Endothelial cell (in vitro differentiated cells): ENCODE measurements at regions not wholly inside any gene's neighbourhood (a gene's known extent, or its start where the extent isn't known, plus 50 kb on each side); places are given as distances from the start of the nearest gene placed in this dataset.

Experiments
- DNase-seq: peaks from one replicate; pipeline ENCODE4 v3.0.0; 2021; ENCODE audit warnings: low spot score
- H3K27ac Mint-ChIP-seq: one replicate; pipeline ENCODE4 v1.8.0; 2021; ENCODE audit warnings: mixed read lengths, inconsistent platforms; ENCODE audit not compliant: unreplicated experiment
- H3K27me3 Mint-ChIP-seq: one replicate; pipeline ENCODE4 v1.8.0; 2021; ENCODE audit warnings: mild to moderate bottlenecking, moderate library complexity, mixed read lengths, inconsistent platforms; ENCODE audit not compliant: unreplicated experiment
- H3K36me3 Mint-ChIP-seq: one replicate; pipeline ENCODE4 v1.8.0; 2021; ENCODE audit warnings: mild to moderate bottlenecking, low read depth, mixed read lengths, inconsistent platforms; ENCODE audit not compliant: unreplicated experiment
- H3K4me1 Mint-ChIP-seq: one replicate; pipeline ENCODE4 v1.8.0; 2021; ENCODE audit warnings: mild to moderate bottlenecking, mixed read lengths, inconsistent platforms; ENCODE audit not compliant: unreplicated experiment
- H3K4me3 Mint-ChIP-seq: one replicate; pipeline ENCODE4 v1.8.0; 2021; ENCODE audit warnings: mild to moderate bottlenecking, mixed read lengths, inconsistent platforms; ENCODE audit not compliant: unreplicated experiment
- H3K9me3 Mint-ChIP-seq: one replicate; pipeline ENCODE4 v1.8.0; 2021; ENCODE audit warnings: mixed read lengths, inconsistent platforms; ENCODE audit not compliant: unreplicated experiment
- TF ChIP-seq, protein P1 (sequence below): fragments of 200-600 bp; sonication (generic); IDR thresholded peaks from one replicate; pipeline ENCODE4 v1.5.0; 2021; ENCODE audit warnings: antibody characterized with exemption; ENCODE audit not compliant: unreplicated experiment

- TF ChIP-seq, protein P1, sequence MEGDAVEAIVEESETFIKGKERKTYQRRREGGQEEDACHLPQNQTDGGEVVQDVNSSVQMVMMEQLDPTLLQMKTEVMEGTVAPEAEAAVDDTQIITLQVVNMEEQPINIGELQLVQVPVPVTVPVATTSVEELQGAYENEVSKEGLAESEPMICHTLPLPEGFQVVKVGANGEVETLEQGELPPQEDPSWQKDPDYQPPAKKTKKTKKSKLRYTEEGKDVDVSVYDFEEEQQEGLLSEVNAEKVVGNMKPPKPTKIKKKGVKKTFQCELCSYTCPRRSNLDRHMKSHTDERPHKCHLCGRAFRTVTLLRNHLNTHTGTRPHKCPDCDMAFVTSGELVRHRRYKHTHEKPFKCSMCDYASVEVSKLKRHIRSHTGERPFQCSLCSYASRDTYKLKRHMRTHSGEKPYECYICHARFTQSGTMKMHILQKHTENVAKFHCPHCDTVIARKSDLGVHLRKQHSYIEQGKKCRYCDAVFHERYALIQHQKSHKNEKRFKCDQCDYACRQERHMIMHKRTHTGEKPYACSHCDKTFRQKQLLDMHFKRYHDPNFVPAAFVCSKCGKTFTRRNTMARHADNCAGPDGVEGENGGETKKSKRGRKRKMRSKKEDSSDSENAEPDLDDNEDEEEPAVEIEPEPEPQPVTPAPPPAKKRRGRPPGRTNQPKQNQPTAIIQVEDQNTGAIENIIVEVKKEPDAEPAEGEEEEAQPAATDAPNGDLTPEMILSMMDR: no peak
- no peak for DNase-seq
- H3K4me3 Mint-ChIP-seq: no peak overlapping the region
- H3K36me3 Mint-ChIP-seq: peaks cover 6% of the 10 kb centered on the region
- H3K4me1 Mint-ChIP-seq: peaks cover 11% of the 10 kb centered on the region
- no peaks in the 10 kb centered on the region for H3K9me3 Mint-ChIP-seq
- peaks cover 1% of the 10 kb centered on the region for H3K27me3 Mint-ChIP-seq
- H3K27ac Mint-ChIP-seq: no peak overlapping the region
Measured at GRCh38 chr14:62006116-62006731, 244.0 kb downstream of the SNAPC1 start.

GRCh38 chr14:62015243-62015642, 253.0 kb downstream of the SNAPC1 start:
- H3K27ac Mint-ChIP-seq: no peak overlapping the region
- H3K4me1 Mint-ChIP-seq: no peaks in the 10 kb centered on the region
- H3K9me3 Mint-ChIP-seq: no peaks in the 10 kb centered on the region
- no peak overlapping the region for H3K4me3 Mint-ChIP-seq
- TF ChIP-seq, protein P1: no peak
- H3K27me3 Mint-ChIP-seq: peaks cover 3% of the 10 kb centered on the region
- H3K36me3 Mint-ChIP-seq: no peaks in the 10 kb centered on the region
- no peak for DNase-seq

- Mint-ChIP-seq H3K9me3 (no peaks in the 10 kb centered on the region), H3K36me3 (no peaks in the 10 kb centered on the region), H3K27ac (no peak overlapping the region), H3K4me1 (no peaks in the 10 kb centered on the region), H3K27me3 (peaks cover 3% of the 10 kb centered on the region), H3K4me3 (no peak overlapping the region)
- TF ChIP-seq, protein P1: no peak
- DNase-seq: no peak
Measured at GRCh38 chr14:62015945-62016344, 253.7 kb downstream of the SNAPC1 start.

GRCh38 chr14:62017651-62018230, 255.5 kb downstream of the SNAPC1 start:
- TF ChIP-seq, protein P1: no peak
- Mint-ChIP-seq H3K4me3 (no peak overlapping the region), H3K27me3 (peaks cover 3% of the 10 kb centered on the region), H3K36me3 (no peaks in the 10 kb centered on the region), H3K27ac (no peak overlapping the region), H3K9me3 (no peaks in the 10 kb centered on the region), H3K4me1 (no peaks in the 10 kb centered on the region)
- no peak for DNase-seq

- peaks cover 3% of the 10 kb centered on the region for H3K27me3 Mint-ChIP-seq
- H3K27ac Mint-ChIP-seq: no peak overlapping the region
- TF ChIP-seq, protein P1: no peak
- no peaks in the 10 kb centered on the region for H3K9me3 Mint-ChIP-seq
- no peaks in the 10 kb centered on the region for H3K36me3 Mint-ChIP-seq
- no peaks in the 10 kb centered on the region for H3K4me1 Mint-ChIP-seq
- DNase-seq: no peak
- no peak overlapping the region for H3K4me3 Mint-ChIP-seq
Measured at GRCh38 chr14:62018606-62019005, 256.4 kb downstream of the SNAPC1 start.
